ENCODE measurements at regions not wholly inside any gene's neighbourhood (a gene's known extent, or its start where the extent isn't known, plus 50 kb on each side); places are given as distances from the start of the nearest gene placed in this dataset.

DNA sequence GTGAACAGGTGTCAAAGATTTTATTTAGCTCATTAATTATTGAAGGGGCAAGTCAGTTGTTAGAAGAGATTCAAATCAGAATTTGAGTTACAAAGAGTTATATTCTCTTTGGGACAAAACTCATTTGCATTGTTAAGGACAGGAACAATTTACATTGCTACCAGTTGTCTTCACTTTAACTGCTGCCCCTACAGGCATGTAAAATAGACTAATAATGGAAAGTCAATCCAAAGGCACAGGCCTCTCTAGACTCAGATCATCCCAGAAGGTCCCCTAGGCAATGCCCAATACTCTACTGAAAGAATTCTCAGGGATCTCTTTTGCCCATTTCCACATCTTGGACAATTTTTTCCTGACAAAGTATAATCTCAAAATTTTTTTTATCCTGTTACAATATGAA, 95.7 kb downstream of the SCP2D1 start:
- DNase-seq (ENCODE audit: low read depth, low spot score): no peak
- TF ChIP-seq EZH2 (IDR thresholded peaks at IDR 0.05) (no peak), POLR2AphosphoS5 (IDR thresholded peaks at IDR 0.05; ENCODE audit: borderline replicate concordance, low read depth, low read length) (no peak), FOXP2 (optimal IDR thresholded peaks at IDR 0.05; ENCODE audit: control extremely low read depth, extremely low read length, insufficient read depth) (no peak)
- Histone ChIP-seq H3K9me3 (ENCODE audit: low read depth, low read length) (no peaks in the 10 kb centered on the region), H3K27ac (no peak overlapping the region), H3K36me3 (ENCODE audit: insufficient read depth, low read length) (no peaks in the 10 kb centered on the region), H3K4me3 (no peak overlapping the region), H3K9ac (ENCODE audit: insufficient read length) (no peak overlapping the region)

DNA sequence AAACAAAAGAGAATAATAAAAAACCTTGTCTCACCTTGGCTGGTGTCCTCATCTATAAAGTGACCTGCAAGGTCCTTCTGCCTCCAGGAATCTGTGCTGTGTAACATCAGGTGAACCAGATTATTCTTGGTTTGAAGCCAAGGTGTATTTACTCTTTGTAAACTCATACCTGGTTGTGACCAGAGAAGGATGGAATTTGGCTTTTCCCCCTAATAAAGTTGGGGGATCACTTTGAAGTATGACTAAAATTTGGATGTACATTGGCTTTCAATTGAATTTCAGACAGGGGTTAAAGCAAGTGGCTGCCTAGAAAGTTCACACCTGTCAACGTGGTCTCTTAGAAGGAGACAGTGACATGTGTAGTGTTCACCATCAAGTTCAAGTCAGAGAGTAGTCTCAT, 100.1 kb downstream of the SCP2D1 start:
- Histone ChIP-seq H3K36me3 (ENCODE audit: insufficient read depth, low read length) (no peaks in the 10 kb centered on the region), H3K9me3 (ENCODE audit: low read depth, low read length) (no peaks in the 10 kb centered on the region), H3K9ac (ENCODE audit: insufficient read length) (no peak overlapping the region), H3K27ac (no peak overlapping the region), H3K4me3 (no peak overlapping the region)
- no peak for DNase-seq (ENCODE audit: low read depth, low spot score)
- no peak for TF ChIP-seq EZH2 (IDR thresholded peaks at IDR 0.05)
- no peak for TF ChIP-seq FOXP2 (optimal IDR thresholded peaks at IDR 0.05; ENCODE audit: control extremely low read depth, extremely low read length, insufficient read depth)
- no peak for TF ChIP-seq POLR2AphosphoS5 (IDR thresholded peaks at IDR 0.05; ENCODE audit: borderline replicate concordance, low read depth, low read length)

DNA sequence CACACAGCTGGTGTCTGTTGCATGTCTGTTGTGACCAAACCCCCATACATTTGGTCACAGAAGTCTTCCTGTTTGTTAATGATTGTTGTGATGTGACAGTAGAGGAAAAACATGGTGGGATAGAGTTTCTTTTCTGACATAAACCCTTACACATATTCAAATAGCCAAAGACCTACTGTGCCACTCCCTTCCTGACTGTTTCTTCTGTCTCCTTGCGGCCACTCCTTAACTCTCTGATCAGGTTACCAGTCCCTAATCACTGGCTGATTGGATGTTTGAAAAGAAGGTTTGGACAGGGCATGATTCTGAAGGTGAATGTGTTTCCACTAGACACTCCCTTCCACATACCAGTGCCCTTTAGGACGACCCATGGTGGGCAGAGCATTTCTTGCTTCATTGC, 101.2 kb downstream of the SCP2D1 start:
- Histone ChIP-seq H3K27ac (no peak overlapping the region), H3K9me3 (ENCODE audit: low read depth, low read length) (no peaks in the 10 kb centered on the region), H3K4me3 (no peak overlapping the region), H3K36me3 (ENCODE audit: insufficient read depth, low read length) (no peaks in the 10 kb centered on the region), H3K9ac (ENCODE audit: insufficient read length) (no peak overlapping the region)
- no peak for TF ChIP-seq POLR2AphosphoS5 (IDR thresholded peaks at IDR 0.05; ENCODE audit: borderline replicate concordance, low read depth, low read length)
- no peak for TF ChIP-seq FOXP2 (optimal IDR thresholded peaks at IDR 0.05; ENCODE audit: control extremely low read depth, extremely low read length, insufficient read depth)
- TF ChIP-seq EZH2 (IDR thresholded peaks at IDR 0.05): no peak
- no peak for DNase-seq (ENCODE audit: low read depth, low spot score)

- H3K9me3 ChIP-seq (ENCODE audit: low read depth, low read length): no peaks in the 10 kb centered on the region
- DNase-seq (ENCODE audit: low read depth, low spot score): no peak
- no peak overlapping the region for H3K4me3 ChIP-seq
- H3K36me3 ChIP-seq (ENCODE audit: insufficient read depth, low read length): no peaks in the 10 kb centered on the region
- H3K27ac ChIP-seq: no peak overlapping the region
- TF ChIP-seq EZH2 (IDR thresholded peaks at IDR 0.05): no peak
- no peak for TF ChIP-seq FOXP2 (optimal IDR thresholded peaks at IDR 0.05; ENCODE audit: control extremely low read depth, extremely low read length, insufficient read depth)
- TF ChIP-seq POLR2AphosphoS5 (IDR thresholded peaks at IDR 0.05; ENCODE audit: borderline replicate concordance, low read depth, low read length): no peak
- no peak overlapping the region for H3K9ac ChIP-seq (ENCODE audit: insufficient read length)
Observed at GRCh38 chr20:18916886-18917750, 103.5 kb downstream of the SCP2D1 start.

- TF ChIP-seq EZH2 (IDR thresholded peaks at IDR 0.05): no peak
- TF ChIP-seq POLR2AphosphoS5 (IDR thresholded peaks at IDR 0.05; ENCODE audit: borderline replicate concordance, low read depth, low read length): no peak
- TF ChIP-seq FOXP2 (optimal IDR thresholded peaks at IDR 0.05; ENCODE audit: control extremely low read depth, extremely low read length, insufficient read depth): no peak
- no peak overlapping the region for H3K27ac ChIP-seq
- H3K36me3 ChIP-seq (ENCODE audit: insufficient read depth, low read length): no peaks in the 10 kb centered on the region
- DNase-seq (ENCODE audit: low read depth, low spot score): no peak
- no peak overlapping the region for H3K4me3 ChIP-seq
- H3K9ac ChIP-seq (ENCODE audit: insufficient read length): no peak overlapping the region
- H3K9me3 ChIP-seq (ENCODE audit: low read depth, low read length): no peaks in the 10 kb centered on the region
Observed at GRCh38 chr20:18919996-18920395, 106.4 kb downstream of the SCP2D1 start.

GRCh38 chr20:18921291-18921690, 107.7 kb downstream of the SCP2D1 start:
- H3K9me3 ChIP-seq (ENCODE audit: low read depth, low read length): no peaks in the 10 kb centered on the region
- no peak for TF ChIP-seq FOXP2 (optimal IDR thresholded peaks at IDR 0.05; ENCODE audit: control extremely low read depth, extremely low read length, insufficient read depth)
- no peak for TF ChIP-seq EZH2 (IDR thresholded peaks at IDR 0.05)
- no peak for TF ChIP-seq POLR2AphosphoS5 (IDR thresholded peaks at IDR 0.05; ENCODE audit: borderline replicate concordance, low read depth, low read length)
- no peak overlapping the region for H3K9ac ChIP-seq (ENCODE audit: insufficient read length)
- no peak overlapping the region for H3K27ac ChIP-seq
- DNase-seq (ENCODE audit: low read depth, low spot score): no peak
- H3K4me3 ChIP-seq: no peak overlapping the region
- no peaks in the 10 kb centered on the region for H3K36me3 ChIP-seq (ENCODE audit: insufficient read depth, low read length)

- TF ChIP-seq EZH2 (IDR thresholded peaks at IDR 0.05) (no peak), FOXP2 (optimal IDR thresholded peaks at IDR 0.05; ENCODE audit: control extremely low read depth, extremely low read length, insufficient read depth) (no peak), POLR2AphosphoS5 (IDR thresholded peaks at IDR 0.05; ENCODE audit: borderline replicate concordance, low read depth, low read length) (no peak)
- Histone ChIP-seq H3K4me3 (no peak overlapping the region), H3K36me3 (ENCODE audit: insufficient read depth, low read length) (no peaks in the 10 kb centered on the region), H3K27ac (no peak overlapping the region), H3K9me3 (ENCODE audit: low read depth, low read length) (no peaks in the 10 kb centered on the region), H3K9ac (ENCODE audit: insufficient read length) (no peak overlapping the region)
- DNase-seq (ENCODE audit: low read depth, low spot score): no peak
Observed at GRCh38 chr20:18922251-18922650, 108.7 kb downstream of the SCP2D1 start.

GRCh38 chr20:18922898-18923297, 109.3 kb downstream of the SCP2D1 start:
- Histone ChIP-seq H3K9me3 (ENCODE audit: low read depth, low read length) (no peaks in the 10 kb centered on the region), H3K36me3 (ENCODE audit: insufficient read depth, low read length) (no peaks in the 10 kb centered on the region), H3K9ac (ENCODE audit: insufficient read length) (no peak overlapping the region), H3K27ac (no peak overlapping the region), H3K4me3 (no peak overlapping the region)
- DNase-seq (ENCODE audit: low read depth, low spot score): no peak
- TF ChIP-seq EZH2 (IDR thresholded peaks at IDR 0.05) (no peak), FOXP2 (optimal IDR thresholded peaks at IDR 0.05; ENCODE audit: control extremely low read depth, extremely low read length, insufficient read depth) (no peak), POLR2AphosphoS5 (IDR thresholded peaks at IDR 0.05; ENCODE audit: borderline replicate concordance, low read depth, low read length) (no peak)
